H1 (cell line): ENCODE measurements at regions not wholly inside any gene's neighbourhood (a gene's known extent, or its start where the extent isn't known, plus 50 kb on each side); places are given as distances from the start of the nearest gene placed in this dataset.

Experiments
- CTCF ChIA-PET: fragments of 300-600 bp; sonication (Branson Sonifier 250); formaldehyde crosslinking; loops from one replicate; lab custom pipeline; 2021; ENCODE audit not compliant: partially characterized antibody; lab: Charles Lee
- POLR2A ChIA-PET: fragments of 300-600 bp; sonication (Branson Sonifier 250); formaldehyde crosslinking; loops from one replicate; lab custom pipeline; 2021; ENCODE audit warnings: inconsistent platforms; ENCODE audit not compliant: partially characterized antibody; lab: Charles Lee
- DNase-seq, 2 experiments: peaks; one replicate each; pipeline versions ENCODE4 v3.0.0 to v3.0.0-alpha.2; 2010 to 2022; ENCODE audit warnings: low spot score in 2 of 2, low read depth in 1 of 2, mixed read lengths in 1 of 2
- FAIRE-seq: peaks from 2 replicates; lab custom pipeline; 2011; peaks lifted over from hg19 to GRCh38; lab: Jason Lieb, UNC
- H2AFZ ChIP-seq: 2 replicates; pipeline ENCODE4 v1.8.1; 2012; ENCODE audit warnings: low read length, inconsistent platforms
- H2AK5ac ChIP-seq: 2 replicates; pipeline ENCODE4 v1.6.1; 2013; ENCODE audit warnings: low read depth, low read length
- H2BK120ac ChIP-seq: replicated peaks from 2 replicates; pipeline ENCODE3; 2013; ENCODE audit warnings: low read depth, low read length, inconsistent platforms
- H2BK12ac ChIP-seq: 2 replicates; pipeline ENCODE4 v1.6.1; 2013; ENCODE audit warnings: low read depth, low read length
- H2BK15ac ChIP-seq: 2 replicates; pipeline ENCODE4 v1.6.1; 2013; ENCODE audit warnings: low read length
- H2BK20ac ChIP-seq: 2 replicates; pipeline ENCODE4 v1.6.1; 2013; ENCODE audit warnings: low read length
- H2BK5ac ChIP-seq: 2 replicates; pipeline ENCODE4 v1.6.1; 2013; ENCODE audit warnings: low read depth, low read length
- H3K14ac ChIP-seq: 2 replicates; pipeline ENCODE4 v1.6.1; 2013; ENCODE audit warnings: inconsistent platforms; ENCODE audit not compliant: insufficient read length
- H3K18ac ChIP-seq: 2 replicates; pipeline ENCODE4 v1.6.1; 2013; ENCODE audit warnings: low read length; ENCODE audit errors: extremely low read depth
- H3K23ac ChIP-seq: 2 replicates; pipeline ENCODE4 v1.6.1; 2013; ENCODE audit warnings: inconsistent platforms; ENCODE audit not compliant: insufficient read length
- H3K23me2 ChIP-seq: 2 replicates; pipeline ENCODE4 v1.6.1; 2013; ENCODE audit warnings: low read depth, low read length
- H3K27ac ChIP-seq: 2 replicates; pipeline ENCODE4 v1.6.1; 2011; ENCODE audit warnings: low read depth, low read length, inconsistent platforms
- H3K27me3 ChIP-seq, 4 experiments: replicated peaks in 1 of 4; 1 replicate in 1 of 4; 2 replicates in 3 of 4; pipeline versions ENCODE4 v1.6.1 to v1.8.1; 2011 to 2013; ENCODE audit warnings: low read length in 3 of 4, mild to moderate bottlenecking in 3 of 4, inconsistent platforms in 2 of 4, mixed read lengths in 2 of 4, moderate library complexity in 1 of 4; ENCODE audit not compliant: control insufficient read depth in 3 of 4, insufficient read depth in 3 of 4; ENCODE audit errors: extremely low read depth in 1 of 4
- H3K36me3 ChIP-seq, 4 experiments: 2 replicates each; pipeline versions ENCODE4 v1.6.1 to v1.8.1; 2011 to 2013; ENCODE audit warnings: mild to moderate bottlenecking in 4 of 4, low read length in 3 of 4, moderate library complexity in 2 of 4, control low read depth in 1 of 4, inconsistent platforms in 1 of 4; ENCODE audit not compliant: insufficient read depth in 4 of 4, control insufficient read depth in 2 of 4
- H3K4ac ChIP-seq: replicated peaks from 2 replicates; pipeline ENCODE3; 2013; ENCODE audit warnings: low read length, low read depth, mixed read lengths, inconsistent platforms; ENCODE audit not compliant: insufficient read length
- H3K4me1 ChIP-seq, 4 experiments: replicated peaks in 1 of 4; 1 replicate in 1 of 4; 2 replicates in 3 of 4; pipeline versions ENCODE4 v1.6.1 to v1.8.1; 2011 to 2013; ENCODE audit warnings: low read length in 3 of 4, inconsistent platforms in 2 of 4, mixed read lengths in 1 of 4; ENCODE audit not compliant: insufficient read depth in 4 of 4, control insufficient read depth in 3 of 4
- H3K4me2 ChIP-seq, 2 experiments: 2 replicates each; pipeline versions ENCODE4 v1.6.1 to v1.8.1; 2011 to 2013; ENCODE audit warnings: low read depth in 2 of 2, low read length in 2 of 2, control low read depth in 1 of 2, inconsistent platforms in 1 of 2, mild to moderate bottlenecking in 1 of 2; ENCODE audit not compliant: insufficient read depth in 1 of 2
- H3K4me3 ChIP-seq, 4 experiments: fragments of 200-600, 300-600 bp in 1 of 4; sonication (generic), shearing (Covaris generic), sonication (Bioruptor Twin) in 1 of 4; 2 replicates each; pipeline versions ENCODE4 v1.5.1 to v1.8.1; 2011 to 2016; ENCODE audit warnings: low read length in 4 of 4, low read depth in 3 of 4, control low read depth in 2 of 4, inconsistent platforms in 2 of 4, mild to moderate bottlenecking in 2 of 4, mixed read lengths in 1 of 4, moderate library complexity in 1 of 4; ENCODE audit not compliant: insufficient read depth in 2 of 4; ENCODE audit errors: extremely low read depth in 1 of 4
- H3K56ac ChIP-seq: replicated peaks from 2 replicates; pipeline ENCODE3; 2013; ENCODE audit warnings: low read depth, mild to moderate bottlenecking, mixed read lengths, low read length, inconsistent platforms; ENCODE audit not compliant: insufficient read length
- H3K79me1 ChIP-seq: 2 replicates; pipeline ENCODE4 v1.6.1; 2013; ENCODE audit warnings: low read depth, low read length, control low read depth
- H3K79me2 ChIP-seq, 2 experiments: 2 replicates each; pipeline versions ENCODE4 v1.6.1 to v1.8.1; 2012 to 2013; ENCODE audit warnings: low read length in 2 of 2, mild to moderate bottlenecking in 2 of 2, inconsistent platforms in 1 of 2; ENCODE audit not compliant: insufficient read depth in 2 of 2, control insufficient read depth in 1 of 2
- H3K9ac ChIP-seq, 4 experiments: replicated peaks in 1 of 4; 1 replicate in 1 of 4; 2 replicates in 3 of 4; pipeline versions ENCODE4 v1.6.1 to v1.8.1; 2011 to 2013; ENCODE audit warnings: low read depth in 3 of 4, low read length in 3 of 4, control low read depth in 2 of 4, mild to moderate bottlenecking in 2 of 4, moderate library complexity in 2 of 4, inconsistent platforms in 1 of 4; ENCODE audit errors: extremely low read depth in 1 of 4
- H3K9me3 ChIP-seq, 2 experiments: 2 replicates each; pipeline versions ENCODE4 v1.6.1 to v1.8.1; 2012 to 2013; ENCODE audit warnings: mild to moderate bottlenecking in 2 of 2, moderate library complexity in 2 of 2, control low read depth in 1 of 2, inconsistent platforms in 1 of 2, low read depth in 1 of 2, low read length in 1 of 2, mixed read lengths in 1 of 2; ENCODE audit not compliant: insufficient read depth in 2 of 2
- H4K20me1 ChIP-seq, 2 experiments: replicated peaks in 1 of 2; 2 replicates each; pipeline versions ENCODE3 to v1.8.1; 2011 to 2013; ENCODE audit warnings: inconsistent platforms in 2 of 2, low read length in 2 of 2, mild to moderate bottlenecking in 1 of 2; ENCODE audit not compliant: insufficient read depth in 2 of 2, control insufficient read depth in 1 of 2
- H4K5ac ChIP-seq: 2 replicates; pipeline ENCODE4 v1.6.1; 2013; ENCODE audit warnings: low read length, low read depth, mixed read lengths, inconsistent platforms; ENCODE audit not compliant: insufficient read length
- H4K8ac ChIP-seq: 2 replicates; pipeline ENCODE4 v1.8.0; 2013; ENCODE audit warnings: mild to moderate bottlenecking, moderate library complexity, low read length, inconsistent platforms; ENCODE audit not compliant: insufficient read depth; ENCODE audit errors: extremely low read depth
- H4K91ac ChIP-seq: replicated peaks from 2 replicates; pipeline ENCODE3; 2013; ENCODE audit warnings: low read length, mixed read lengths, inconsistent platforms; ENCODE audit not compliant: insufficient read length
- MAFK ChIP-seq: IDR thresholded peaks from 2 replicates; pipeline ENCODE4 v1.6.1; 2012; ENCODE audit warnings: low read depth, mild to moderate bottlenecking, improper control_type of control experiment, low read length
- RFX5 ChIP-seq: IDR thresholded peaks from 2 replicates; pipeline ENCODE4 v1.6.1; 2011; ENCODE audit warnings: low read depth, low read length, improper control_type of control experiment, borderline replicate concordance
- WGBS, 2 experiments: shearing (Covaris generic) in 1 of 2; methylation state at CpG; one replicate each; pipeline versions ENCODE4 v1.1.6 to v1.1.7; 2013 to 2015; ENCODE audit warnings: low lambda C conversion rate in 2 of 2, mixed read lengths in 2 of 2, inconsistent platforms in 1 of 2, low coverage in 1 of 2, missing lambda C conversion rate in 1 of 2; ENCODE audit not compliant: insufficient replicate concordance in 2 of 2, insufficient coverage in 1 of 2, insufficient read length in 1 of 2; ENCODE audit errors: extremely low coverage in 1 of 2, missing lambda C conversion rate in 1 of 2; 5-methylcytosine and 5-hydroxymethylcytosine counted together
- TF ChIP-seq, protein P1 (sequence below): IDR thresholded peaks from 2 replicates; pipeline ENCODE4 v1.6.1; 2012; ENCODE audit warnings: inconsistent platforms

DNA sequence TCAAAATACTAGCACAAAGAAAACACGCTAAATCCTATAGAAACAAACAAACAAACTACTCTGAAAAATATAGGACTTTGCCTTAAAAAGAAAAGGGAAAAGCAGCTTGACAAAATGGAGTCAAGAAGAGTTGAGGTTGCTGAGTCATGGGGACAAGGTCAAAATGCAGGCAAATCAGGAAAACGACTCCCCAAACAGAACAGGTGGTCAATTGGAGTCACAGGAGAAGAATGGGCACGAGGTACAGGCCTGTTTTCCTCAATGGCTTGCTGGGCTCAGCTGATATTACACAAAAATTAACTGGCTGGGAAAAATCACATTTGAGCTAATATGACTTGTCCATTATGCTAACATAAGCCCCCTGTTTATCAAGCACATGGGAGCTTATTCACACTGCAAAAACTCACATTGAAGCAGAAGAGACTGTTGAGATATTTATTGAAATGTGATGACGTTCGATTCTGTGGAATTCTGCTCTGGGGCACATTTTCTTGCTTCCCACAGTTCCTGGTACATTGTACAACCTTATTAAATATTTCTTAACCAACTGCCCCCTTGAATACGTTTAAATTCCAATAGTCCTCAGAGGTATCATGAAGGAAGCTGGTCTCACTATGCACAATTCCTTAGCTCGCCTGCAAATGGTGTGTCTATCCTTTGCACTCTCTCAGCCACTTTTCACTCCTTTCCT, 1622.1 kb downstream of the STIM2 start:
- Histone ChIP-seq H3K27me3 (no peaks in the 10 kb centered on the region), H2AK5ac (no peak overlapping the region), H3K79me1 (no peaks in the 10 kb centered on the region), H4K5ac (peak overlapping the region; percentile 23), H2BK12ac (no peak overlapping the region), H2AFZ (no peak overlapping the region), H3K23me2 (no peaks in the 10 kb centered on the region; the same call in 1 of the 2 replicates), H3K27ac (no peak overlapping the region), H3K4me2 (no peak overlapping the region), H3K4ac (no peak overlapping the region), H4K20me1 (no peaks in the 10 kb centered on the region), H2BK120ac (peak overlapping the region; percentile 18), H3K18ac (peak overlapping the region; percentile 55; the same call in 1 of the 2 replicates), H3K23ac (no peak overlapping the region), H3K4me1 (peaks cover 5 to 13% (median 10%) of the 10 kb centered on the region in 4 experiments), H3K36me3 (no peaks in the 10 kb centered on the region), H2BK15ac (no peak overlapping the region), H3K79me2 (no peaks in the 10 kb centered on the region), H2BK20ac (peak overlapping the region; percentile 68; the same call in 1 of the 2 replicates), H4K91ac (peak overlapping the region; percentile 27), H3K9me3 (no peaks in the 10 kb centered on the region), H3K4me3 (no peak overlapping the region), H4K8ac (no peak overlapping the region), H3K56ac (no peak overlapping the region), H3K9ac (no peak overlapping the region), H3K14ac (no peak overlapping the region), H2BK5ac (peak overlapping the region; percentile 38; the same call in 1 of the 2 replicates)
- ChIA-PET CTCF (interaction anchor here (1.4 kb wide), 1 partner anchor 15 kb away, joined by 3 read pairs; no protein-coding TSS in a partner anchor), POLR2A (interaction anchor here (0.6 kb wide), 1 partner anchor 439 kb away, joined by 3 read pairs; no protein-coding TSS in a partner anchor)
- no peak for FAIRE-seq
- WGBS, 2 experiments = 92% methylated on average over 7 of the region's 7 CpGs; no CpG with 5 or more reads in 1 of the 2 experiments
- TF ChIP-seq RFX5 = no peak
- TF ChIP-seq, protein P1, sequence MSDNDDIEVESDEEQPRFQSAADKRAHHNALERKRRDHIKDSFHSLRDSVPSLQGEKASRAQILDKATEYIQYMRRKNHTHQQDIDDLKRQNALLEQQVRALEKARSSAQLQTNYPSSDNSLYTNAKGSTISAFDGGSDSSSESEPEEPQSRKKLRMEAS = peak; percentile 18; the same call in 1 of the 2 replicates
- TF ChIP-seq MAFK = 0 out of 2 replicates have a peak, but pooled peaks have one; percentile 51
- DNase-seq = no peak
